HG02759 (cell line): ENCODE measurements at regions not wholly inside any gene's neighbourhood (a gene's known extent, or its start where the extent isn't known, plus 50 kb on each side); places are given as distances from the start of the nearest gene placed in this dataset.

Source experiments
- ATAC-seq: cut with Tn5 transposase; IDR thresholded peaks from one replicate; pipeline ENCODE4 v1.9.1; 2021; ENCODE audit warnings: mild to moderate bottlenecking, moderate library complexity; ENCODE audit not compliant: unreplicated experiment

DNA sequence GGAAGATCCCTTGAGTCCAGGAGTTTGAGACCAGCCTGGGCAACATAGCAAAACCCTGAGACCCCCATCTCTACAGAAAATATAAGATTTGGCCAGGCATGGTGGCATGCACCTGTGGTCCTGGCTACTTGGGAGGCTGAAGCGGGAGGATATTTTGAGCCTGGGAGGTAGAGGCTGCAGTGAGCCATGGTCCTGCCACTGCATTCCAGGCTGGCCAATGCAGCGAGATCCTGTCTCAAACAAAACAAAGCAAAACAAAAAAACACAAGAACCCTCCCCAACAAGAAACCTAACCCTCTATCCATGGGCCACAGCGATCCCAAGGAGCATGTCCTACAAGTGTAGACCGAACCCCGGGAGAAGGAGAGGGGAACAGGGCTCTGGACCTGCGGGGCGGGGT, 133.3 kb downstream of the MGAT5B start:
- no peak for ATAC-seq

DNA sequence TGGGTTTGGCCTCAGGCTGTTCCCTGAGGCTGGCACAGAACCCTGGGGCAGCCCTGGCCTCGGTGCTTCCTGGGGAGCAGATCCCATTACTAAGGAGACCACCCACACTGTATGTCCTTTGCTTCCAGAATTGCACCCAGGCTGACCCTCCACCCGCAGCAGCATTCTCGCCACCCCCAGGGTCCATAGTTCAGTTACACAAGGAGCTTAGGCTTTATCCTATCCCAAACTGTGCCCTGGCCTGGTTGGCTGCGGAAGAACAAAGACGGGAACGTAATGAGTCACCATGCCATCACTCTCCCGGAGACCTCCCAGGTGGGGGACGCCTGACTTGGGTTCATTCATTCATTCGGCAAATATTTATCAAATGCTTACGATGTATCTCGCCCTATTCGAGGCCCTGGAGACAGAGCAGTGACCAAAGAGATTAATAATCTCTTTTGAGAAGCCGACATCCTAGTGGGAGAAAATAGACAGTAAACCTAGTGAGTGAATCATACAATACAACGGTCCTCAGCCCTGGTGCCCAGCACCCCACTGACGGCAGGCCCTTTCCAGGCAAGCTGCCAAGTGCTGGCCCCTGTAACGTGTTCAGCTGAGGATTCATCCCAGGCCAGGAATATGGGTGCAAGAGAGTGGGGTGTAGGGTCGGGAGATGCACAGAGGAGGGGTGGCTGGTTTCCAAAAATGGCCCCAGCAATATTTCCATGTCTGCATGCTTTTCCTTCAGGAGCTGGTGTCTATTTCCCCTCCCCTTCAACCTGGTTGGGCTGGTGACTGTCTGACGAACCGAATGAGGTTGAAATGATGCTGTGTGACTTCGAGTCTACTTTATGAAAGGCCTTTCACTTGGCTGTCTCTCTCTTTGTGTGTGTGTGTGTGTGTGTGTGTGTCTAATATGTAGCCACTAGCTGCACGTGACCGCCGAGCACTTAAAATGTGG, 134.2 kb downstream of the MGAT5B start:
- ATAC-seq = no peak

DNA sequence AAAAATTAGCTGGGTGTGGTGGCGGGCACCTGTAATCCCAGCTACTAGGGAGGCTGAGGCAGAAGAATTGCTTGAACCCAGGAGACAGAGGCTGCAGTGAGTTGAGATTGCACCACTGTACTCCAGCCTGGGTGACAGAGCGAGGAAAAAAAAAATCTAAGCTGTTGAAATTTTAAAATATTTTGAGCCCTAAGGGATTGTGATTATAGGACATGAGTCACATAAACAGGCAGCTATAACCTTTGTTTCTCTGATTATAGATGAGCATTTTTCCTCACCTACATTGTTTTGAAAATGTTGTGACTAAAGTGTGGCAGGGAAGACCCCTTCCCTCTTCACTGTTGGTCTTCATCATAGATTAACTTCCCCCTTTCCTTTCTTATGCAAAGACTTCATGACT, 135.5 kb downstream of the MGAT5B start:
- ATAC-seq = no peak

- no peak for ATAC-seq
Measured at GRCh38 chr17:77006971-77007649, 133.7 kb upstream of the SEC14L1 start.

GRCh38 chr17:77009877-77010276, 130.9 kb upstream of the SEC14L1 start:
- ATAC-seq = no peak

- ATAC-seq = no peak
Measured at GRCh38 chr17:77010667-77011066, 130.1 kb upstream of the SEC14L1 start.

GRCh38 chr17:77011173-77012011, 129.4 kb upstream of the SEC14L1 start:
- no peak for ATAC-seq

DNA sequence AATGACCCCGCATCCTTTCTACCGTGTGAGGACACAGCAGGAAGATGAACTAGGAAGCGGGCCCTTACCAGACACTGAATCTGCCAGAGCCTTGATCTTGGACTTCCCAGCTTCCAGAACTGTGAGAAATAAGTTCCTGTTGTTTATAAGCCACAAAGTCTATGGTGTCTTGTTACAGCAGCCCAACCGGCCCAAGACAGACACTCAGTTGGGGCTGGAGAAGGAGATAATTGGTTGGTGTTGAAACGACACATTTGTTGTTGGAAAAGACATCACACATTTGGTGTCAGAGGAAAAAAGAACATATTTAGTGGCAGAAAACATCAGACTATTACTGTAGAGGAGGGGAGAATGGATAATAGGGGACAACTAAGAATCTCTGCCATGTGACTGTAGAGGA, 122.3 kb upstream of the SEC14L1 start:
- no peak for ATAC-seq

- ATAC-seq = no peak
Measured at GRCh38 chr17:77019893-77020379, 120.8 kb upstream of the SEC14L1 start.

- ATAC-seq = no peak
Measured at GRCh38 chr17:77020973-77021372, 119.8 kb upstream of the SEC14L1 start.

DNA sequence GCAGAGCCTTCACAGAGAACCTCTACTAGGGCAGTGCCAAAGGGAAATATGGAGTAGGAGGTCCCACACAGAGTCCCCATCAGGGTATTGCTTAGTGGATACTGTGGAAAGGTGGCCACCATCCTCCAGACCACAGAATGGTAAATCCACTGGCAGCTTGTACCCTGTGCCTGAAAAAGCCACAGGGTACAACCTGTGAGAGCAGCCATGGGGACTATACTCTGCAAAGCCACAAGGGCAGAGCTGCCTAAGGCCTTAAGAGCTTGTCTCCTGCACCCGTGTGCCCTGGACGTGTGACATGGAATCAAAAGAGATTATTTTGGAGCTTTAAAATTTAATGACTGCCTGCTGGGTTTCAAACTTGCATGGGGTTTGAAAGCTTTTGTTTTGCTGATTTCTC, 118.0 kb upstream of the SEC14L1 start:
- no peak for ATAC-seq

- ATAC-seq = no peak
Measured at GRCh38 chr17:77025781-77026180, 115.0 kb upstream of the SEC14L1 start.

DNA sequence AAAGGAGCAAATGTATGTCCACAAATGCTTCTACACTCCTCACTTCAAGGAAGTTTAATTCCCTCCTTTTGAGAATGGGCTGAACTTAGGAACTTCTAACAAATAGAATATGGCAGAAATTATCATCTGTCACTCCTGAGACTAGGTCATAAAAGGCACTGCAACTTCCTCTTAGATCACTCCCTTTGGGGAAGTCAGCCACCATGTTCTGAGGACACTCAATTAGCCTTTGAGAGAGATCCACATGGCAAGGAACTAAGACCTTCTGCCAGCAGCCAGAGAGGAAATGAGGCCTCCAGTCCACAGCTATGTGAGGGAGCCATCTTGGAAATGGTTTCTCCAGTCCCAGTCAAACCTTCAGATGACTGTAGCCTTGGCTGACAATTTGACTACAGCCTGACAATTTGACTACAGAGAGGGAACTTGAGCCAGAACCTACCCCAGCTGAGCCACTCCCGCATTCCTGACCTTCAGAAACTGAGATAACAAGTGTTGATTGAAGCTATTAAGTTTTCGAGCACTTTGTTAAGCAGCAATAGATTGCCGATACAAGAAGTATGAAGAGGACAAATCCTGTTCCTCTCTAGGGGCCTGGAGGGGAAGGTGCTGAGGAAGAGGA, 113.4 kb upstream of the SEC14L1 start:
- no peak for ATAC-seq

- ATAC-seq = no peak
Measured at GRCh38 chr17:77028900-77029299, 111.9 kb upstream of the SEC14L1 start.

- ATAC-seq = no peak
Measured at GRCh38 chr17:77032929-77033328, 107.8 kb upstream of the SEC14L1 start.

DNA sequence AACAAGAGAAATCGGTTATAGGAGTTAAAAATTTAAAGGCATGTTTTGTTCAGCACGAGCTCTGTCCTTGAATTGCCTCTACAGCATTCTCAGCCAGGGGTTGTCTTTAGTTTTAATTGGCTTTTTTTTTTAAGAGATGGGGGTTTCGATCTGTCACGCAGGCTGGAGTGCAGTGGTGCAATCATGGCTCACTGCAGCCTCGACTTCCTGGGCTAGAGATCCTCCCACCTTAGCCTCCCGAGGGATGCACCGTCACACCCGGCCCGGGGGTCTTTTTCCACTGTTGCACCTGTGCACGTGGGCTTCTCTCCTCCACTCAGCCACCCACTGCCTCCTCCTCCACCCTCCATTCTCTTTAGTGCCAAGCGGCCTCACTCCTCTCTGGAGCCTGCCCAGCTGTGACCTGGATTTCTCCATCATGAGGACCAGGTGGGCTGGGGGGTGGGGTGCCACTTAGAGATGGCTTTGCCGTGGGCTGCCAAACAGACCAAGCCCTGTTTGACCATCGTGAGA, 106.8 kb upstream of the SEC14L1 start:
- ATAC-seq = no peak

DNA sequence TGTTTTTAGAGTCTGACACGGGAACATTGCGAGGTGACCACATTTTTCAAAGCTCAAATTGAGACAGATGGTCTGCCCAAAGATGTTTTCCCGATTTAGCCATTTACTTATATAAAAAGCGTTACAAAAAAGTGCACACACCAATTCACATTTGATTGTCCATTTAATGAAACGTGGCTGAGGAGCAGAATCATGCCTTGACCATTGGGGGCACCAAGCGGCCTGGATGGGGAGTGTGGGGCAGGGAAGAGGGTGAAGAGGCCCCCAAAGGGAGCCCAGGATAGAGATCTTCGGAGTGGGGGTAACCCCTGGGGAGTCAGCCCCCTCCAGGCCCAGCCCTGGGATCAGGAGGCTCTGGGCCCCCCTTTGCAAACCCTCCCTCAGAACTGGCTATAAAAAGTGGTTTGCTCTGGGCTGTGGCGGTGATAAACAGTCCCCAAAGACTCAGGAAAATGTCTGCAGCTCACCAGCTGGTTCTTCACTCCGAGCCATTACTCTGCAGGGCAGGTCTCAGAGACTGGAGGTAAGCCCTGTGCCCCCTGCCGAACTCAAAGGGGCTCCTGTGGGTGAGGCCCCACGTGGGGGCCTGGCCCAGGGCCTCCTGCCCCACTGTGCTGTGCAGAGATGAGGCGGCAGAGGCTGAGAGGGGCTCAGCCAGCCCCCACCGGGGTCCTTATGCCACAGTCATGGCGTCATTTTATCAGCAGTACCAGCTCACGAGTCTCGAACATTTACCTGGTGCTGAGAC, 105.9 kb upstream of the SEC14L1 start:
- no peak for ATAC-seq

DNA sequence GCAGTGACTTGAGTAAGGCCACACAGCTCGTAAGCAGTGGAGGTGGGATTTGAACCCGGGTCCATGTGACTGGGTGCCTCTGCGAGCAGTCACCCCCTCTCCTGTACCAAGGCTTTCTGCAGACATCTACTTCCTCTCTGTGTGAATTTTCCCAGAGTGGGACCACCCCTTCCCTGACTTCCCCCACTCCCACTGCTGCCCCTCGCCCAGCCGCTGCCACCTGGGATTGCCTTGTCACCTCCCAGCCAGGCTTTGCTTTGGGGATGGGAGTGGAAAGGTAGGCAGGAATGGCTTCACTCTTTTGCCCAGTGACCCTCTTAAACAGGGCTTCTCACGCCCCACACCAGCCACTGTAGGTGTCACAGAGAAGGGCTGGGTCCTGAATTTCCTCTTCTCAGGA, 105.2 kb upstream of the SEC14L1 start:
- no peak for ATAC-seq

GRCh38 chr17:77036136-77036840, 104.5 kb upstream of the SEC14L1 start:
- ATAC-seq = no peak
